HG02885 (cell line): ENCODE measurements at regions not wholly inside any gene's neighbourhood (a gene's known extent, or its start where the extent isn't known, plus 50 kb on each side); places are given as distances from the start of the nearest gene placed in this dataset.
A peak's percentile ranks its signal among the peaks of the same experiment; 100 is the strongest.

Source experiments
- ATAC-seq: cut with Tn5 transposase; IDR thresholded peaks from one replicate; pipeline ENCODE4 v1.9.1; 2021; ENCODE audit warnings: mild to moderate bottlenecking; ENCODE audit not compliant: unreplicated experiment, poor library complexity

GRCh38 chr16:51085271-51085670 lies 65.8 kb downstream of the SALL1 start:
- no peak for ATAC-seq

- ATAC-seq = peak; percentile 60
Observed at GRCh38 chr16:51084074-51084928, 66.8 kb downstream of the SALL1 start.

GRCh38 chr16:51072591-51072990 lies 78.5 kb downstream of the SALL1 start:
- no peak for ATAC-seq

- no peak for ATAC-seq
Observed at GRCh38 chr16:51071326-51071725, 79.7 kb downstream of the SALL1 start.

GRCh38 chr16:51067352-51067751 lies 83.7 kb downstream of the SALL1 start:
- ATAC-seq = no peak

GRCh38 chr16:51062039-51062438 lies 89.0 kb downstream of the SALL1 start:
- no peak for ATAC-seq

GRCh38 chr16:51061328-51061727 lies 89.7 kb downstream of the SALL1 start:
- no peak for ATAC-seq

GRCh38 chr16:51057969-51058337 lies 93.1 kb downstream of the SALL1 start:
- no peak for ATAC-seq

GRCh38 chr16:51057102-51057793 lies 93.8 kb downstream of the SALL1 start:
- ATAC-seq = no peak

GRCh38 chr16:51056331-51056730 lies 94.7 kb downstream of the SALL1 start:
- ATAC-seq = no peak

- no peak for ATAC-seq
Observed at GRCh38 chr16:51055434-51055833, 95.6 kb downstream of the SALL1 start.

GRCh38 chr16:51053775-51054174 lies 97.3 kb downstream of the SALL1 start:
- no peak for ATAC-seq

GRCh38 chr16:51051671-51052070 lies 99.4 kb downstream of the SALL1 start:
- no peak for ATAC-seq

GRCh38 chr16:51050377-51050706 lies 100.7 kb downstream of the SALL1 start:
- ATAC-seq = no peak

GRCh38 chr16:51049678-51050376 lies 101.2 kb downstream of the SALL1 start:
- ATAC-seq = no peak

GRCh38 chr16:51049276-51049675 lies 101.8 kb downstream of the SALL1 start:
- no peak for ATAC-seq

GRCh38 chr16:51048544-51048943 lies 102.5 kb downstream of the SALL1 start:
- no peak for ATAC-seq

- no peak for ATAC-seq
Observed at GRCh38 chr16:51045794-51046193, 105.3 kb downstream of the SALL1 start.

- no peak for ATAC-seq
Observed at GRCh38 chr16:51045186-51045585, 105.9 kb downstream of the SALL1 start.

- no peak for ATAC-seq
Observed at GRCh38 chr16:51041546-51041945, 109.5 kb downstream of the SALL1 start.

- ATAC-seq = no peak
Observed at GRCh38 chr16:51040637-51041036, 110.4 kb downstream of the SALL1 start.
